ENCODE measurements at regions not wholly inside any gene's neighbourhood (a gene's known extent, or its start where the extent isn't known, plus 50 kb on each side); places are given as distances from the start of the nearest gene placed in this dataset.

- intact Hi-C loops (cut with micrococcal nuclease), result no loop called here
- DNase-seq, result no peak
- Mint-ChIP-seq H3K4me1 (ENCODE audit: low read depth) (peaks cover 5% of the 10 kb centered on the region), H3K9me3 (no peaks in the 10 kb centered on the region), H3K27ac (no peak overlapping the region), H3K36me3 (no peaks in the 10 kb centered on the region), H3K27me3 (peaks cover 6% of the 10 kb centered on the region), H3K4me3 (no peak overlapping the region)
- CTCF ChIA-PET, result no interaction called here
- POLR2A ChIA-PET, result no interaction called here
Observed at GRCh38 chr2:128525653-128526052, 207.0 kb upstream of the HS6ST1 start.

- ChIA-PET POLR2A (no interaction called here), CTCF (no interaction called here)
- Mint-ChIP-seq H3K27ac (no peak overlapping the region), H3K27me3 (peaks cover 6% of the 10 kb centered on the region), H3K4me3 (no peak overlapping the region), H3K9me3 (no peaks in the 10 kb centered on the region), H3K36me3 (no peaks in the 10 kb centered on the region), H3K4me1 (ENCODE audit: low read depth) (no peaks in the 10 kb centered on the region)
- DNase-seq, result no peak
- intact Hi-C loops (cut with micrococcal nuclease), result no loop called here
Observed at GRCh38 chr2:128526455-128526976, 207.8 kb upstream of the HS6ST1 start.

GRCh38 chr2:128528133-128528532 lies 209.5 kb upstream of the HS6ST1 start:
- Mint-ChIP-seq H3K4me3 (no peak overlapping the region), H3K4me1 (ENCODE audit: low read depth) (no peaks in the 10 kb centered on the region), H3K36me3 (no peaks in the 10 kb centered on the region), H3K27ac (no peak overlapping the region), H3K9me3 (no peaks in the 10 kb centered on the region), H3K27me3 (peaks cover 6% of the 10 kb centered on the region)
- intact Hi-C loops (cut with micrococcal nuclease), result no loop called here
- ChIA-PET CTCF (no interaction called here), POLR2A (no interaction called here)
- DNase-seq, result no peak

- intact Hi-C loops (cut with micrococcal nuclease), result loop anchor here (10.0 kb wide), 1 partner anchor 205 kb away; no protein-coding TSS in a partner anchor
- H3K27me3 Mint-ChIP-seq, result peaks cover 8% of the 10 kb centered on the region
Observed at GRCh38 chr2:128530025-128530573, 211.4 kb upstream of the HS6ST1 start.

GRCh38 chr2:128531856-128532255 lies 213.2 kb upstream of the HS6ST1 start:
- Mint-ChIP-seq H3K27ac (no peak overlapping the region), H3K27me3 (peaks cover 4% of the 10 kb centered on the region), H3K4me3 (no peak overlapping the region), H3K36me3 (no peaks in the 10 kb centered on the region), H3K9me3 (no peaks in the 10 kb centered on the region), H3K4me1 (ENCODE audit: low read depth) (no peaks in the 10 kb centered on the region)
- CTCF ChIA-PET, result no interaction called here
- POLR2A ChIA-PET, result no interaction called here
- DNase-seq, result no peak
- intact Hi-C loops (cut with micrococcal nuclease), result loop anchor here (10.0 kb wide), 1 partner anchor 207 kb away; no protein-coding TSS in a partner anchor

More at GRCh38 chr2:128530025-128530573, 211.4 kb upstream of the HS6ST1 start:
- Mint-ChIP-seq H3K4me3 (no peak overlapping the region), H3K36me3 (no peaks in the 10 kb centered on the region), H3K27ac (no peak overlapping the region), H3K4me1 (ENCODE audit: low read depth) (no peaks in the 10 kb centered on the region), H3K9me3 (no peaks in the 10 kb centered on the region)
- ChIA-PET CTCF (no interaction called here), POLR2A (no interaction called here)
- DNase-seq, result no peak

- H3K36me3 Mint-ChIP-seq, result no peaks in the 10 kb centered on the region
- ChIA-PET CTCF (no interaction called here), POLR2A (no interaction called here)
- H3K27me3 Mint-ChIP-seq, result peaks cover 4% of the 10 kb centered on the region
- DNase-seq, result no peak
- H3K4me1 Mint-ChIP-seq (ENCODE audit: low read depth), result no peaks in the 10 kb centered on the region
- intact Hi-C loops (cut with micrococcal nuclease), result loop anchor here (10.0 kb wide), 1 partner anchor 208 kb away; no protein-coding TSS in a partner anchor
- no peaks in the 10 kb centered on the region for H3K9me3 Mint-ChIP-seq
- H3K4me3 Mint-ChIP-seq, result no peak overlapping the region
- no peak overlapping the region for H3K27ac Mint-ChIP-seq
Observed at GRCh38 chr2:128533101-128533500, 214.4 kb upstream of the HS6ST1 start.

GRCh38 chr2:128534688-128535392 lies 216.2 kb upstream of the HS6ST1 start:
- intact Hi-C loops (cut with micrococcal nuclease), result loop anchor here (10.0 kb wide), 1 partner anchor 210 kb away; no protein-coding TSS in a partner anchor
- H3K27ac Mint-ChIP-seq, result no peak overlapping the region
- H3K27me3 Mint-ChIP-seq, result peaks cover 2% of the 10 kb centered on the region
- no peak for DNase-seq
- H3K9me3 Mint-ChIP-seq, result no peaks in the 10 kb centered on the region
- POLR2A ChIA-PET, result no interaction called here
- H3K4me1 Mint-ChIP-seq (ENCODE audit: low read depth), result no peaks in the 10 kb centered on the region
- no peak overlapping the region for H3K4me3 Mint-ChIP-seq
- H3K36me3 Mint-ChIP-seq, result no peaks in the 10 kb centered on the region
- CTCF ChIA-PET, result no interaction called here

- DNase-seq, result no peak
- ChIA-PET CTCF (no interaction called here), POLR2A (no interaction called here)
- no peak overlapping the region for H3K27ac Mint-ChIP-seq
- H3K4me1 Mint-ChIP-seq (ENCODE audit: low read depth), result no peaks in the 10 kb centered on the region
- intact Hi-C loops (cut with micrococcal nuclease), result loop anchor here (10.0 kb wide), 1 partner anchor 211 kb away; no protein-coding TSS in a partner anchor
- no peaks in the 10 kb centered on the region for H3K9me3 Mint-ChIP-seq
- H3K4me3 Mint-ChIP-seq, result no peak overlapping the region
- no peaks in the 10 kb centered on the region for H3K36me3 Mint-ChIP-seq
- peaks cover 2% of the 10 kb centered on the region for H3K27me3 Mint-ChIP-seq
Observed at GRCh38 chr2:128535953-128536352, 217.3 kb upstream of the HS6ST1 start.

GRCh38 chr2:128536925-128537620 lies 218.4 kb upstream of the HS6ST1 start:
- H3K4me3 Mint-ChIP-seq, result no peak overlapping the region
- no peak overlapping the region for H3K27ac Mint-ChIP-seq
- H3K9me3 Mint-ChIP-seq, result no peaks in the 10 kb centered on the region
- intact Hi-C loops (cut with micrococcal nuclease), result loop anchor here (10.0 kb wide), 1 partner anchor 212 kb away; no protein-coding TSS in a partner anchor
- H3K4me1 Mint-ChIP-seq (ENCODE audit: low read depth), result no peaks in the 10 kb centered on the region
- H3K36me3 Mint-ChIP-seq, result no peaks in the 10 kb centered on the region
- ChIA-PET CTCF (no interaction called here), POLR2A (no interaction called here)
- peaks cover 2% of the 10 kb centered on the region for H3K27me3 Mint-ChIP-seq
- DNase-seq, result peak; percentile 39

GRCh38 chr2:128537646-128538045 lies 219.0 kb upstream of the HS6ST1 start:
- Mint-ChIP-seq H3K36me3 (no peaks in the 10 kb centered on the region), H3K27ac (no peak overlapping the region), H3K9me3 (no peaks in the 10 kb centered on the region), H3K4me1 (ENCODE audit: low read depth) (no peaks in the 10 kb centered on the region), H3K27me3 (peaks cover 2% of the 10 kb centered on the region), H3K4me3 (no peak overlapping the region)
- intact Hi-C loops (cut with micrococcal nuclease), result loop anchor here (10.0 kb wide), 1 partner anchor 213 kb away; no protein-coding TSS in a partner anchor
- POLR2A ChIA-PET, result no interaction called here
- no peak for DNase-seq
- CTCF ChIA-PET, result no interaction called here

- Mint-ChIP-seq H3K27me3 (peaks cover 2% of the 10 kb centered on the region), H3K4me1 (ENCODE audit: low read depth) (no peaks in the 10 kb centered on the region), H3K9me3 (no peaks in the 10 kb centered on the region), H3K36me3 (no peaks in the 10 kb centered on the region), H3K4me3 (no peak overlapping the region), H3K27ac (no peak overlapping the region)
- intact Hi-C loops (cut with micrococcal nuclease), result loop anchor here (10.0 kb wide), 1 partner anchor 214 kb away; no protein-coding TSS in a partner anchor
- ChIA-PET CTCF (no interaction called here), POLR2A (no interaction called here)
- no peak for DNase-seq
Observed at GRCh38 chr2:128538396-128538795, 219.7 kb upstream of the HS6ST1 start.

- intact Hi-C loops (cut with micrococcal nuclease), result no loop called here
- ChIA-PET CTCF (no interaction called here), POLR2A (no interaction called here)
- no peaks in the 10 kb centered on the region for H3K9me3 Mint-ChIP-seq
- H3K36me3 Mint-ChIP-seq, result no peaks in the 10 kb centered on the region
- DNase-seq, result no peak
- no peak overlapping the region for H3K27ac Mint-ChIP-seq
- no peaks in the 10 kb centered on the region for H3K4me1 Mint-ChIP-seq (ENCODE audit: low read depth)
- H3K27me3 Mint-ChIP-seq, result no peaks in the 10 kb centered on the region
- H3K4me3 Mint-ChIP-seq, result no peak overlapping the region
Observed at GRCh38 chr2:128540670-128541069, 222.0 kb upstream of the HS6ST1 start.

All from activated CD4-positive, alpha-beta memory T cell treated with anti-CD3 and anti-CD28 coated beads for 36 hours (primary cell).